HK-2 (cell line): ENCODE measurements at regions not wholly inside any gene's neighbourhood (a gene's known extent, or its start where the extent isn't known, plus 50 kb on each side); places are given as distances from the start of the nearest gene placed in this dataset.

Experiments
- DNase-seq: peaks from one replicate; pipeline ENCODE4 v3.0.0-alpha.2; 2018; ENCODE audit not compliant: unreplicated experiment

- no peak for DNase-seq
These were observed 197.1 kb upstream of the IGF1R start for GRCh38 chr15:98451236-98451635.

DNA sequence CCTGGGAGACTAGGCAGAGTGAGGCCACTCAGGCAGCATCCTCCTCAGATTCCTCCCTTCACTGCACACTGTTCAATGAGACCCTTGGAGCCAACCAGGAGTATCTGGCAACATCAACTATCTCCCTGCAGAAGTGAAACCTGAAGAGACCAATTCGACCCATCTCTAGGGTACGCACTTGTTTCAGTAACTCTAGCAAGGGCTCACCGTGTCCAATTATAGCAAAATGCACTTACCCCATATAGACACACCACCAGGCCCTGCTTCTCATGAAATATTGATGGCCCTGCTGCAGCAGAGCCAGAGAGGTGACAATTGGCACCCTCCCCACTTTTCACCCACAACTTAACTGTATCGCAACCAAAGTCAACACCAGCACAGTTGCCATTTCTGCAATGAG is 196.1 kb upstream of the IGF1R start:
- no peak for DNase-seq

- DNase-seq: no peak
These were observed 192.4 kb upstream of the IGF1R start for GRCh38 chr15:98455904-98456303.

- no peak for DNase-seq
These were observed 171.8 kb upstream of the IGF1R start for GRCh38 chr15:98476559-98476958.

- DNase-seq: no peak
These were observed 167.5 kb upstream of the IGF1R start for GRCh38 chr15:98480844-98481243.

DNA sequence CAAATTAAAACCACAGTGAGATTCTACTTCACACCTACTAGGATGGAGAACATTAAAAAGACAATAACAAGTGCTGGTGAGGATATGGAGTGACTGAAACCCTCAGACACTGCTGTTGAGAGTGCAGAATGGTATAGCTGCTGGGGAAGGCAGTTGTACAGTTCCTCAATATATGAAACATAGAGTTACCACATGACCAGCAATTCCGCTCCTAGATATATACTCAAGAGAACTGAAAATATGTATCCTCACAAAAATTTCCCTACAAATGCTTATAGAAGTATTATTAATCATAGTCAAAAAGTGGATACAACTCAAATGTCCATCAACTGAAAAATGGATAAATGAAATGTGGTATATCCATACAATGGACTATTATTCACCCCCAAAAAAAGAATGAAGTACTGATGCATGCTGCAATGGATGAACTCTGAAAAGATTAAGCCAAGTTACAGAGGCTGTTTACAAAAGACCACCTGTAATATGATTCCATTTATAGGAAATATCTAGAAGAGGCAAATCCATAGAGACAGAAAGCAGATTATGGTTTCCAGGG is 164.7 kb upstream of the IGF1R start:
- no peak for DNase-seq

- DNase-seq: no peak
These were observed 163.4 kb upstream of the IGF1R start for GRCh38 chr15:98484914-98485313.

DNA sequence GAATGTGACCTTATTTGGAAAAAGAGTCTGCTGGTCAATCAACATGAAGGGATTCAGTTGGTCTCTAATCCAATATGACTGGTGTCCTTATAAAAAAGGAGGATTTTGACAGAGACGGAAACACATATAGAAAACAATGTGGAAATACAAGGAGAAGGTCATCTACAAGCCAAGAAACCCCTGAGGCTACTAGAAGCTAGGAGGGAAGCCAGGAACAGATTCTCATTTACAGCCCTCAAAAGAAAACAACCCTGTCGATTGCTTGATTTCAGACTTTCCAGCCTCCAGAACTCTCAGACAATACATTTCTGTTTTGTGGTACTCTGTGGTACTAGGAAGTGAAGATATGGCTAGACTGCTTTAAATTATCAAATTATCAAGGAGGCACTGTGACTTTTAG is 162.9 kb upstream of the IGF1R start:
- DNase-seq: no peak

DNA sequence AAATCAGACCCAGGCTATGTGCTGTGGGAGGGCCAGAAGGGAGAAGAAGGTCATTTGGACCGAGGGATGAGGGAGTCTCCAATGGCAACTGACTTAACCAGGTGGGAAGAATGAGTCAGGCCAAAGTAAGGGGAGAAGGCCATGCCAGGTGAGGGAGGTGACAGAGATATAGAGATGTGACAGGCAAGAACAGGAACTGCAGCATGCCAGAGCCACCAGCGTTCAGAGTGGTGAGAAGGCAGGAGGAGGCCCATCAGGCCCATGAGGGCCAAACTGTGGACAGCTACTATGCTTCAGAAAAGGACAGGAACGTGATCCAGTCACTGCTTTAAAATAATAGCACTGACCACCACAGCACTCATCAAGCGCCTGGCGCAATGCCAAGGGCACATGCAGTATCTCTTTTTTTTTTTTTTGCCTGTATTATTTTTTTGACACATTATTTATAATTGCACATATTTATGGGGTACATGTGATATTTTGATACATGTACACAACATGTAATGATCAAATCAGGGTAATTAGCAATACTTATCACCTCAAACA is 154.3 kb upstream of the IGF1R start:
- DNase-seq: no peak

DNA sequence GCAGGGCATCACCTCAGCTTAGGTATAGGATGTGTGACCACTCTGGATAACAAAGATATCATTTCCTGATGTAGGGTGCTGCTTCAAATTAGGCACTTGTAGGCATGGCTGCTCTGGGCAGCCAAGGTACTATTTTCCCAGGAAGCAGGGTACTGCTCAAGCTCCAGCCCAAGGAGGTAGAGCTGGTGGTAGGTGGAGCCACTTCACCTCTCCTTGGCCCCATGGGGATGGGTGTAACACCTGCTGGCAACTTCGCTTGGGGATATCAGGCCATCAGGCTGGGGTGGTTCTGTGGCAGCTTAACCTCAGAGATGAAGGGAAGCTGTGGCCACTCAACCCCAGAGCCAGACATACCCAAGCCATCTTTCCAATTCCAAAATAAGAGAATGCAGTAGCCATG is 147.1 kb upstream of the IGF1R start:
- no peak for DNase-seq

- DNase-seq: no peak
These were observed 146.7 kb upstream of the IGF1R start for GRCh38 chr15:98501632-98502031.

DNA sequence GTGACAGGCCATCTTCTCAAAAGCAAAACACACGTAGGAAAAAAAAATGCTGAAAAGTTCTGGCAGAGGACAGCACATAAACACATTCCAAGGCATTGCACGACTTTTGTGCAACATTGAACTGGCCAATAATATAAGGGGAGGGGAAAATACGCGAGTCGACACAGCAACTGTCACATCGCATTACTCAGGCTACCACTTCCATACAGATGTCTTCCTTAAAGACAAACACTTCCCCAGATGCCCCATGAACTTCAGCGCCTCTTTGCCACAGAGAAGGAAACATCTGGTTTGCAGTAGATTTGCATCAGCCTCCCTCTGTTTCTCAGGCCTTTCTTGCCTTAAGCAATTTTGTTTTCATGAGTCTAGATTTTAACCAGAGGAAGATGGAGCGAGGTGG is 144.4 kb upstream of the IGF1R start:
- DNase-seq: no peak

DNA sequence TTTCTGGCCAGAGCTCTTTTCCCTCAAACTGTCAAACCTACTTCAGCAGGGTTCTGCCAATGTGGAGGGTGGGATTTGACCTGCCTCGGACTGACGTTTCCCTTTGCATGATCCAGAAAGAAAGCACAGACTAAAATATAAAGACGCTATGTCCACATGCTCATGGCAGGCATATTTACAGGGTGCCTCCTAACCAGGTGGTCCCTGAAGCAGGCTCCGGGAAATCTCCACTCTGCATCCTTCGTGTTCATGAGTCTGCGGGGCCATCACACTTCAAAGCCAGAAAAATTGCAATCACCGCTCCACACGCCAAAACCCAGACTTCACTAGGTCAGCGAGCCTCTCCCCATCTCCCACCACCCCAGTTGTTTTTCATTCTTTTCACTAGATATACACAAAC is 143.3 kb upstream of the IGF1R start:
- no peak for DNase-seq

DNA sequence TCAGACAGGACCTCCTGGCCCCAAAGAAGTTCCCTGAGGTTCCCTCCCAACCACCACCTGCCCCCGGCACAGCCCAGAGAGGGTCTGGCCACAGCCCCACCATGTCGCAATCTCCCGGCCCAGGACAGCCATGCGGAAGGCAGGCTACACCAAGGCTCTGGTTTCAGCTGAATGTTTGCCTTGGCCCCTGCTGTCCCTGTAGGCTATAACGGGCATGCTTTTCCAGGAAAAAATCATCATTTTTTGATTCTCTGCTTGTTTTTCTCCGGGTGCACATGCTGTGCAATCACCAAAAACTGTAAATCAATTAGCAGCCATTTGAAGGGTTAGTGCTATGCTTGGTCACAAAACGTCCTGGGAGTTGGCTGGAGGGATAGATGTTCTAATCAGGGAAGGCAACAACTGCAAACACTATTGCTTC is 142.7 kb upstream of the IGF1R start:
- no peak for DNase-seq

- DNase-seq: no peak
These were observed 142.2 kb upstream of the IGF1R start for GRCh38 chr15:98506172-98506571.

- DNase-seq: no peak
These were observed 141.6 kb upstream of the IGF1R start for GRCh38 chr15:98506711-98507110.

- DNase-seq: no peak
These were observed 134.8 kb upstream of the IGF1R start for GRCh38 chr15:98513428-98513986.

DNA sequence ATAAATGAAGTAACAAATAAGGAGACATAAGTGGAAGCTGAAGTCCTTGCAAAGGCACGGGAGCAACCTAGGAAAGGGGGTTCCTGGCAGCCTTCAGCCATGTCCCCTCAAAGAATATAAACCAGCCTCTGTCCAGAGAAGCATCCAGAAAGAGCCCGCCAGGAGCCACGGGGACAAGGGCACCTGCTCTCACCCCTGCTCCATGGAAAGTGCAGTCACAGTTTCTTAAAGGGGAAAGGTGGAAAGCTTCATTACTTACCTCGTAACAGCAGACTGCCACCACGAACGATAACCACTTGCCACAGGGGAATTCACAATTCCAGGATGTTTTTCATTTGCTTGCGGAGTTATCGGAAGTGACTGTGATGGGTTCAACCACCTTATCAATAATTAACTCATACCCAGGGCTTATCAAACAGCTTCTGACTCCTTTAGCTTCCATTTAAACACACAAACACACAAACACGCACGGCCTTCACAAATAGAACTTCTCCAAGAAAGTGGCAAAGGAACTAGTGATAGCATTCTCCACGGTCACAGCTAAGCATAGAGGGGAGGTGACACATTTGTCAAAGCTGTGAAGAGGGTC is 134.2 kb upstream of the IGF1R start:
- DNase-seq: no peak

DNA sequence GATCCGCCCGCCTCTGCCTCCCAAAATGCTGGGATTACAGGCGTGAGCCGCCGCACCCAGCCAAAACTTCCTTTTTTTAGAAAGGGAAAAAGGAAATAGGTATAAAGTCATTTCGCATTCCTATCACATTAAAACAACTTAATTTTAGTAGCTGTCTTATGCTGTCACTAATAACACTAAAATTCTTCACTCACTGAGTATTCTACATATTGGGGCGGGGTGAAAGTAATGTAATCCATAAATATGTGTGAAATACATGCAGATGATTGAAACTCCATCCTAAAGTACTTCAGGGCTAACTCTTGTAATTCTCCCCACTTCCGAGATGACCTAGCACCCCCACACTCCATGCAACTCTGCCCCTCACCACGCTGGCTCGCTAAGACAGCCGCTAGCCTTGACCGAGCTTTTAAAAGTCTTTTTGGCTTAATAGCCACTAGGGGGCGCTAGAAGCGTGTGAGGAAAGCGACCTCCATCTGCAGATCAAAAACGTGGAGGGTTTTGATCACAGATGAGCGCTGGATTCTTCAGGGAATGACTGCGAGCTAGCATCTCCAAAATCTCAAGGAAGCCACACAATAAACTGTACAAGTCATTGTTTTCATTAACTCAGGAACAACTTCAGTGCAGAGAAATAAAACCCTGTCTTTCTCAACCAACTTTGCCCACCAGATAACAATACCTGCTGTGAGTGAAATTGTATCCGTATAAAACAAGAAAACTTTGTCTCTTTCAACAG is 129.3 kb upstream of the IGF1R start:
- peak; percentile 42 for DNase-seq

DNA sequence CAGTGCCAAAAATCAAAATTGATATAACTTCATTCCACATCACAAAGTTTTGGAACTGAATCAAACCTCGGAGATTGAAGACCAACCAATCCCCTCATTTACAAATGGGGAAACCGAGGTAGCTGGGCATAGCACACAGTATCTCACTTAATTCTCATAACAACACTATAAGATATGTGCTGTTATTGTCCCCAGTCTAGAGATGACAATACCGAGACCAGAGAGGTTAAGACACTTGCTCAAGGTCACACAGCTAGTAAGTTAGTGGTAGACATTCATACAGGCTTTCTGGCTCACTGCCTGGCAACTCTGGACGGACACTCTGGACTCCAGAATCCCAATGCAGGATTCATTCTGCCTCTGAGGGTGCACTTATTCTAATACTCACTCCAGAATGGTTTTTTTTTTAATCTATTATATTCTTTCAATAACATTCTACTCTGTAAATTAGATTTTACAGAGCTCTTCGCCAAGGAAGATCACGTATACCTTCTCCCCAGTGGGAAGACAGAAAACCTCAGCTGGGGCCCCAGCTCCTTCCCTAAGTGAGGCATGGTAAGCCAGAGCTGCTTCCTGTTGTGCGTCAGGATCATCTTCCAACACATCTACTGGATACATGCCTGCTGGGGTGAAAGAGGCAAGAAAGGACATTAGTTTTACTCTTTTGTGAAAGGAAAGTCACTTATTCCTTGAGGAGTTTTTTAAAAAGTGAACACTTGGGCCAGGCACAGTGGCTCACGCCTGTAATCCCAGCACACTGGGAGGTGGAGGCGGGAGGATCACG is 128.4 kb upstream of the IGF1R start:
- DNase-seq: no peak

GRCh38 chr15:98522127-98522526 is 126.2 kb upstream of the IGF1R start:
- DNase-seq: no peak
